ENCODE measurements at regions not wholly inside any gene's neighbourhood (a gene's known extent, or its start where the extent isn't known, plus 50 kb on each side); places are given as distances from the start of the nearest gene placed in this dataset.

DNA sequence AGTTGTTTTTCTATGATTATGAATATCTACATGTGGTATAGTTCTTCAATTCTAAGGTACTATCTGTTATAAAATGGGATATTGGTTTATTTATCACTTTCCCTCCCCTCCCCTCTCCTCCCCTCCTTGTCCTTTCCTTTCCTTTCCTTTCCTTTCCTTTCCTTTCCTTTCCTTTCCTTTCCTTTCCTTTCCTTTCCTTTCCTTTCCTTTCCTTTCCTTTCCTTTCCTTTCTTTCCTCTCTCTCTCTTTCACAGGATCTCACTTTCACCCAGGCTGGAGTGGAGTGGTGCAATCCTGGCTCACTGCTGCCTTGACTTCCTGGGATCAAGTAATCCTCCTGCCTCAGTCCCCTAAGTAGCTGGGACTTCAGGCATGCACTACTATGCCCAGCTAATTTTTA is 466.8 kb downstream of the DMAC1 start:
- no peak for TF ChIP-seq POLR2AphosphoS5 (IDR thresholded peaks at IDR 0.05)
- TF ChIP-seq, protein P1, sequence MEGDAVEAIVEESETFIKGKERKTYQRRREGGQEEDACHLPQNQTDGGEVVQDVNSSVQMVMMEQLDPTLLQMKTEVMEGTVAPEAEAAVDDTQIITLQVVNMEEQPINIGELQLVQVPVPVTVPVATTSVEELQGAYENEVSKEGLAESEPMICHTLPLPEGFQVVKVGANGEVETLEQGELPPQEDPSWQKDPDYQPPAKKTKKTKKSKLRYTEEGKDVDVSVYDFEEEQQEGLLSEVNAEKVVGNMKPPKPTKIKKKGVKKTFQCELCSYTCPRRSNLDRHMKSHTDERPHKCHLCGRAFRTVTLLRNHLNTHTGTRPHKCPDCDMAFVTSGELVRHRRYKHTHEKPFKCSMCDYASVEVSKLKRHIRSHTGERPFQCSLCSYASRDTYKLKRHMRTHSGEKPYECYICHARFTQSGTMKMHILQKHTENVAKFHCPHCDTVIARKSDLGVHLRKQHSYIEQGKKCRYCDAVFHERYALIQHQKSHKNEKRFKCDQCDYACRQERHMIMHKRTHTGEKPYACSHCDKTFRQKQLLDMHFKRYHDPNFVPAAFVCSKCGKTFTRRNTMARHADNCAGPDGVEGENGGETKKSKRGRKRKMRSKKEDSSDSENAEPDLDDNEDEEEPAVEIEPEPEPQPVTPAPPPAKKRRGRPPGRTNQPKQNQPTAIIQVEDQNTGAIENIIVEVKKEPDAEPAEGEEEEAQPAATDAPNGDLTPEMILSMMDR (IDR thresholded peaks at IDR 0.05): no peak
- TF ChIP-seq POLR2A (IDR thresholded peaks at IDR 0.05): no peak
- TF ChIP-seq EP300 (IDR thresholded peaks at IDR 0.05; ENCODE audit: low read depth): no peak
- Histone ChIP-seq H3K9me3 (no peaks in the 10 kb centered on the region), H3K36me3 (no peaks in the 10 kb centered on the region), H3K4me1 (peaks cover 0 to 5% (median 0%) of the 10 kb centered on the region in 4 donors), H3K27ac (no peak overlapping the region), H3K4me3 (no peak overlapping the region), H3K27me3 (no peaks in the 10 kb centered on the region)
- DNase-seq: no peak
- intact Hi-C loops (cut with DNase I; ENCODE audit: low total_unique reads): no loop called here
- in situ Hi-C loops (cut with MboI; ENCODE audit: low pct_ligation_motif_present in 1 of 4, low pct_unique_long_range_greater_than_20kb in 1 of 4, low sequenced_read_pairs in 3 of 4): no loop called here

DNA sequence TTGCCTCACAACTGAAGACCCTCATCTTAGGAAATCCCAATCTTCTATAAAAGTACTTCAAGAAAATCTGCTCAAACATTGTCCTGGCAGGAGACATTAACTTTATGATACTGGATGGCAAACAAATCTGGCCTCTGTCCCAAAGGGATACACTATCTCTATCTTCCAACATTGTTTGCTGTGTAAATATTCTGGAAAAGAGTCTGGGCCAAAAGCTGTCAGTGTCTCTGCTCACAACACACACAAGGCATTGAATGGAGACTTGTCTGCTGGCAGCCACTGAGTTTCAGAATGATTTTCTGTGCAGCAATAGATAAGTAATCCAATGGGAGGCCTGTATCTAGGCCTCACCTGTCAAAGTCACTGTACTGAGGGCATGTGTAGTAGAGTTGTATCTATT is 471.1 kb downstream of the DMAC1 start:
- in situ Hi-C loops (cut with MboI; ENCODE audit: low pct_ligation_motif_present in 1 of 4, low pct_unique_long_range_greater_than_20kb in 1 of 4, low sequenced_read_pairs in 3 of 4): no loop called here
- H3K9me3 ChIP-seq: no peaks in the 10 kb centered on the region
- H3K27me3 ChIP-seq: no peaks in the 10 kb centered on the region
- no peak overlapping the region for H3K4me3 ChIP-seq
- no peak overlapping the region for H3K27ac ChIP-seq
- no peaks in the 10 kb centered on the region for H3K36me3 ChIP-seq
- no peaks in the 10 kb centered on the region for H3K4me1 ChIP-seq
- no peak for DNase-seq
- intact Hi-C loops (cut with DNase I; ENCODE audit: low total_unique reads): no loop called here
- TF ChIP-seq, protein P1 (IDR thresholded peaks at IDR 0.05): no peak
- TF ChIP-seq POLR2AphosphoS5 (IDR thresholded peaks at IDR 0.05) (no peak), EP300 (IDR thresholded peaks at IDR 0.05; ENCODE audit: low read depth) (no peak), POLR2A (IDR thresholded peaks at IDR 0.05) (no peak)

DNA sequence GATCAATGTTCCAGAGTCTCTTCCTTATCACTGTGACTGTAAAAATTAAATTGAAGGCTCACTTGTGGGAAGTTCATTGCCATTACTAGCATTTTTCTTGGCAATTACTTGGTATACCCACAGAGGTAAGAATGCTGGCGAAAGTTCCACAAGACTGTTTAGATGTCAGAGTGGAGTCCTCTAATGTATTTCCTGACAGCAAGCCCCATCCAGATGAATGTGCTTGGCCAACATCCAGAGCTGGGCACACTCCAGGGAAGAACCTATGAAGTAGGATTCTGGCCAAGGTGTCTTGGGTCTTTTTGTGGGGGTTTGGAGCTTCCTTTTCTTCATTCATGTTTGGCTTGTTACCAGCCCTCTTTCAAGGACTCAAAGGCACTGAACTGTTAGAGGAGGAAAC is 473.6 kb downstream of the DMAC1 start:
- no peak overlapping the region for H3K4me3 ChIP-seq
- H3K27me3 ChIP-seq: no peaks in the 10 kb centered on the region
- WGBS, 2 donors (ENCODE audit: low coverage in 1 of 2): 88% methylated on average over 1 of the region's 1 CpG; no CpG with 5 or more reads in 1 of the 2 donors
- no peak for DNase-seq
- H3K36me3 ChIP-seq: no peaks in the 10 kb centered on the region
- H3K4me1 ChIP-seq: no peaks in the 10 kb centered on the region
- intact Hi-C loops (cut with DNase I; ENCODE audit: low total_unique reads): no loop called here
- no peaks in the 10 kb centered on the region for H3K9me3 ChIP-seq
- H3K27ac ChIP-seq: no peak overlapping the region
- no peak for TF ChIP-seq POLR2A (IDR thresholded peaks at IDR 0.05)
- TF ChIP-seq, protein P1 (IDR thresholded peaks at IDR 0.05): no peak
- no peak for TF ChIP-seq EP300 (IDR thresholded peaks at IDR 0.05; ENCODE audit: low read depth)
- no peak for TF ChIP-seq POLR2AphosphoS5 (IDR thresholded peaks at IDR 0.05)
- in situ Hi-C loops (cut with MboI; ENCODE audit: low pct_ligation_motif_present in 1 of 4, low pct_unique_long_range_greater_than_20kb in 1 of 4, low sequenced_read_pairs in 3 of 4): no loop called here

DNA sequence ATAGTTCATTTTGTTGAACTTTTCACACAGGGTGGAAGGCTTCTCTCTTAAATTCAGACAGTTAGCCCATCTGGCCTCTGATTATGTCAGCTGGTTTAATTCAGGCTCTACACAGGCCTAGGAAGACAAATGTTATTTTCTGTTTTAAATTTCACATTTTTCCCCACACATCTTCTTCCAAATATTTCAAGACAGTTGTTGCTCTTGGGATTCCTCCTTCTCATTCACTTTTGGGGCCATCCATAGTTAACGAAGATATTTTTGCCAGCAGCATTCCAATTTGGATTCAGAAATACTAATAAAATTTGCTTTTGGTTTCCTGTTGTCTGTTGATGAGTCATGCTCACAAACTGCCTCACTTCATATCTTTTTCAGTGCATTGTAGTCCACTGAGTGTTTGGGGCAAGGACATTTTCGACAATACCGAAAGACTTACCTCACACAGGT is 475.4 kb downstream of the DMAC1 start:
- H3K4me3 ChIP-seq: no peak overlapping the region
- no peak for TF ChIP-seq EP300 (IDR thresholded peaks at IDR 0.05; ENCODE audit: low read depth)
- no peaks in the 10 kb centered on the region for H3K36me3 ChIP-seq
- no peaks in the 10 kb centered on the region for H3K4me1 ChIP-seq
- no peaks in the 10 kb centered on the region for H3K27me3 ChIP-seq
- intact Hi-C loops (cut with DNase I; ENCODE audit: low total_unique reads) (no loop called here), in situ Hi-C loops (cut with MboI; ENCODE audit: low pct_ligation_motif_present in 1 of 4, low pct_unique_long_range_greater_than_20kb in 1 of 4, low sequenced_read_pairs in 3 of 4) (no loop called here)
- H3K27ac ChIP-seq: no peak overlapping the region
- H3K9me3 ChIP-seq: no peaks in the 10 kb centered on the region
- WGBS, 2 donors (ENCODE audit: low coverage in 1 of 2): 77 to 81% methylated on average over 3 of the region's 3 CpGs
- no peak for DNase-seq

DNA sequence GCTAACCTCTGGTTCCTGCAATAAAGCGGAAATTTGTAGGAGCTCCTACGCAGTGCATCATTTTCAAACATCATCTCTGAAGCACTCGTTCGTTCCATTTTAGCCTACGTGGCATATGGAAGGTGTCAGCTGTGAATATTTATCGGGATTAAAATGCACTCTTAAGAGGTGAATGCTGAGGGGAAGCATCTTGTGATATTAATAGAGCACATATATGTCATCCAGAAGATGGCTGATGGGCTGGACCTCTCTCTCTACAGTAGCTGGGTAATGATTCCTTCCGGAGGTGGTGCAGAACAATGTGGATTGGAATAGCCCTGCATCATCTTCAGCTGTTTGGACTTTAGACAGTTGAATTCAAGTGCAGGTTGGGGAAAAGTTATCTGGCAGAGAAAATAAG is 478.7 kb downstream of the DMAC1 start:
- in situ Hi-C loops (cut with MboI; ENCODE audit: low pct_ligation_motif_present in 1 of 4, low pct_unique_long_range_greater_than_20kb in 1 of 4, low sequenced_read_pairs in 3 of 4): no loop called here

More for the DNA sequence above, 478.7 kb downstream of the DMAC1 start:
- no peak overlapping the region for H3K4me3 ChIP-seq
- H3K9me3 ChIP-seq: no peaks in the 10 kb centered on the region
- H3K36me3 ChIP-seq: no peaks in the 10 kb centered on the region
- no peak overlapping the region for H3K27ac ChIP-seq
- no peak for TF ChIP-seq EP300 (IDR thresholded peaks at IDR 0.05; ENCODE audit: low read depth)
- TF ChIP-seq, protein P1 (IDR thresholded peaks at IDR 0.05): no peak
- TF ChIP-seq POLR2AphosphoS5 (IDR thresholded peaks at IDR 0.05): no peak
- no peak for TF ChIP-seq POLR2A (IDR thresholded peaks at IDR 0.05)
- DNase-seq: no peak
- WGBS, 2 donors (ENCODE audit: low coverage in 1 of 2): 86 to 93% methylated on average over 7 of the region's 7 CpGs
- intact Hi-C loops (cut with DNase I; ENCODE audit: low total_unique reads): no loop called here
- H3K4me1 ChIP-seq: peaks cover 0 to 5% (median 0%) of the 10 kb centered on the region in 4 donors
- no peaks in the 10 kb centered on the region for H3K27me3 ChIP-seq
